ENCODE measurements at regions not wholly inside any gene's neighbourhood (a gene's known extent, or its start where the extent isn't known, plus 50 kb on each side); places are given as distances from the start of the nearest gene placed in this dataset.

- DNase-seq (ENCODE audit: low read depth in 2 of 2) = no peak
Measured at GRCh38 chr5:153118018-153118417, 372.5 kb upstream of the GRIA1 start.

DNA sequence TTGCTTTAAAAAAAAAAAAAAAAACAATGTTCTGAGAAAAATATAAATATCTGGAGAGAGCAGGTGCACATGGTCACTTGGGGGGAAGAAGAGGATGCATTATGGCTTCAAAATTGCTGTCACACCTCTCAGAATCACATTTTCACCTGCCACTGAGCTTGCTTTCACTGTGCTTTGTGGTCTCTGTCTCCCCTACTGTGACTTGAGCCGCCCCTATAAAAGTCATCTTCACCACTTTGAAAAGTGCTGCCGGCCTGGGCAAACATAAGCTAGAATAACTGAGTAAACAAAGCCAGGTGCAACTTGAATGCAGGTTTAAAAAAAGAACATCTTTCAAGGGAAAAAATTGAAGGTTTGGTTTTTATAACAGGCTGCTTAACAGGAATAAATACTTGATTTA is 368.1 kb upstream of the GRIA1 start:
- no peak for DNase-seq (ENCODE audit: low read depth in 2 of 2)

GRCh38 chr5:153130296-153130695 is 360.2 kb upstream of the GRIA1 start:
- no peak for DNase-seq (ENCODE audit: low read depth in 2 of 2)

- no peak for DNase-seq (ENCODE audit: low read depth in 2 of 2)
Measured at GRCh38 chr5:153135411-153135810, 355.1 kb upstream of the GRIA1 start.

- no peak for DNase-seq (ENCODE audit: low read depth in 2 of 2)
Measured at GRCh38 chr5:153136910-153137614, 353.4 kb upstream of the GRIA1 start.

- no peak for DNase-seq (ENCODE audit: low read depth in 2 of 2)
Measured at GRCh38 chr5:153147891-153148623, 342.4 kb upstream of the GRIA1 start.

GRCh38 chr5:153148624-153148976 is 341.9 kb upstream of the GRIA1 start:
- DNase-seq (ENCODE audit: low read depth in 2 of 2) = no peak

- no peak for DNase-seq (ENCODE audit: low read depth in 2 of 2)
Measured at GRCh38 chr5:153151558-153151957, 338.9 kb upstream of the GRIA1 start.

GRCh38 chr5:153153086-153153485 is 337.4 kb upstream of the GRIA1 start:
- no peak for DNase-seq (ENCODE audit: low read depth in 2 of 2)

GRCh38 chr5:153157156-153157555 is 333.3 kb upstream of the GRIA1 start:
- no peak for DNase-seq (ENCODE audit: low read depth in 2 of 2)

GRCh38 chr5:153158608-153159007 is 331.9 kb upstream of the GRIA1 start:
- DNase-seq (ENCODE audit: low read depth in 2 of 2) = no peak

- no peak for DNase-seq (ENCODE audit: low read depth in 2 of 2)
Measured at GRCh38 chr5:153159616-153160015, 330.9 kb upstream of the GRIA1 start.

DNA sequence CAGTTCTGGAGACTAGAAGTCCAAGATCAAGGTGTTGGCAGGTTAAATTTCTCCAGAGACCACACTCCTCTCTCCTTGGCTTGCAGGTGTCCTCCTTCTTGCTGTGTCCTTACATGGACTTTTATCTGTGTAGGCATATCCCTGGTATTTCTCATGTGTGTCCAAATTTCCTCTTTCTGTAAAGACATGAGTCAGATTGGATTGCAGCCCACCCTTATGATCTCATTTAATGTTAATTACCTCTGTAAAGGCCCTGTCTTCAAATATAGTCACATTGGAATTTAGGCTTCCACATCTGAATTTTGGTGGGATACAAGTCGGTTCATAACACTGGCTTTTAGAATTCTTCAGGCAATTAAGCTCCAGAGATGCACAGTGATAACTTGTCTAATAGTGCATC is 322.2 kb upstream of the GRIA1 start:
- no peak for DNase-seq (ENCODE audit: low read depth in 2 of 2)

GRCh38 chr5:153187503-153187902 is 303.0 kb upstream of the GRIA1 start:
- no peak for DNase-seq (ENCODE audit: low read depth in 2 of 2)

GRCh38 chr5:153206361-153206760 is 284.1 kb upstream of the GRIA1 start:
- no peak for DNase-seq (ENCODE audit: low read depth in 2 of 2)

DNA sequence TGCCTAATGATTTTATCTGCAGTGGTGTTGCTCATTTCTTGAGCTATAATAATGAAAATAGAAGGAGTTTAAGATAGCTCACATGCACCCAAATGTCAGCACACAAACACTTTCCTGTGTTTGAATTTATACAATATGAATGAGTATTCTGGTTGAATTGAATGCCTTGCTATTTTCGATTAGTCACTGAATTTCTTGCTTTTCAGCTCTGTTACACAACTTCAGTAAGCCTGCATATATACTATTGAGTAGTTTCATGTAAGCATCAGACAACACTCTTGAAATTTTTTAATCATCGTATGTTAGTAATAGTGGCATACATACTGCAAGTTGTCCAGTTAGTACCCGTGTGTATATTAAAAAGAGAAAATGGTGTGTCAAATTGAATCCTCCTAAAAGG is 281.5 kb upstream of the GRIA1 start:
- DNase-seq (ENCODE audit: low read depth in 2 of 2) = no peak

GRCh38 chr5:153209687-153210086 is 280.8 kb upstream of the GRIA1 start:
- DNase-seq (ENCODE audit: low read depth in 2 of 2) = no peak

GRCh38 chr5:153211076-153211475 is 279.4 kb upstream of the GRIA1 start:
- DNase-seq (ENCODE audit: low read depth in 2 of 2) = no peak

GRCh38 chr5:153212471-153212870 is 278.0 kb upstream of the GRIA1 start:
- DNase-seq (ENCODE audit: low read depth in 2 of 2) = no peak

DNA sequence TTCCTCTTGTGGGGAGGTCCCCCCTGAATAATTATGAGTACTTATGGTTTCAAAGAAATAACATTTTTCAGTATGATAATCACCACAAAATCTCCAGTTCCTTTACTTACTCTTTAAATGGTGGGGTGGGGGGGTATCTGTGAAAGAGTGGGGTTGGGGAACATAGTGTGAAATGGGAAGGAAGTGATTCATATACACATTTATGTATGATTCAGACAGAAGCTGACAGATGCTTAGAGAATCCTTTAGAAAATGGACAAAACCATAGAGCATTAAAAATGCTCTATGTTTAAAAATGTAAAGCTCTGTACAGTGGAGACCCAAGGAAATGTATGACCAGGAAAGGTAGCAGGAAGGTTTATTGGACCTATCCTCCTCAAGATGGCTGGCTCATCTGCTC is 267.5 kb upstream of the GRIA1 start:
- DNase-seq (ENCODE audit: low read depth in 2 of 2) = no peak

- DNase-seq (ENCODE audit: low read depth in 2 of 2) = no peak
Measured at GRCh38 chr5:153223376-153223775, 267.1 kb upstream of the GRIA1 start.

GRCh38 chr5:153224651-153225050 is 265.8 kb upstream of the GRIA1 start:
- no peak for DNase-seq (ENCODE audit: low read depth in 2 of 2)

- DNase-seq (ENCODE audit: low read depth in 2 of 2) = no peak
Measured at GRCh38 chr5:153233933-153234332, 256.5 kb upstream of the GRIA1 start.

DNA sequence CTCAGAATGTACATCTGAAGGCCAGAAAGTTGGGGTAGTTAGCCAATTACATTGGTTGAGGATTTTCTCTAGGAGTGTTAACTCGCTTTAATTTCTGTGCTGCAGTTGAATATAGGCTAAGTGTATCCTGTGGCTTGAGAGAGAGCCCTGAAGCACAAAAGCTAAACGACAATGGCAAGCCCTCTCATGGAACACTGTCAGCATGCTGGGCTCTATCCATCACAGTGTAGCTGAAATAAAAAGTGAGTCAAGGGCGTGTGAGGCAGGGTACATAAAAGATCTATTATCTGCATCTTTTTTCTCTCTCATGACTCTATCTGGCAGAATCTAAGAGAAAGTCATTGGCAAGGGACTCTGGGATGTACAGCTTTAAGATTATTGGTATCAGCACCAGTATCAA is 254.2 kb upstream of the GRIA1 start:
- no peak for DNase-seq (ENCODE audit: low read depth in 2 of 2)

Measured in stimulated activated CD8-positive, alpha-beta memory T cell treated with anti-CD3 and anti-CD28 coated beads, Interleukin-7, amount 100 ng/mL, for 4 hours (primary cell).